ENCODE measurements at regions not wholly inside any gene's neighbourhood (a gene's known extent, or its start where the extent isn't known, plus 50 kb on each side); places are given as distances from the start of the nearest gene placed in this dataset.

DNA sequence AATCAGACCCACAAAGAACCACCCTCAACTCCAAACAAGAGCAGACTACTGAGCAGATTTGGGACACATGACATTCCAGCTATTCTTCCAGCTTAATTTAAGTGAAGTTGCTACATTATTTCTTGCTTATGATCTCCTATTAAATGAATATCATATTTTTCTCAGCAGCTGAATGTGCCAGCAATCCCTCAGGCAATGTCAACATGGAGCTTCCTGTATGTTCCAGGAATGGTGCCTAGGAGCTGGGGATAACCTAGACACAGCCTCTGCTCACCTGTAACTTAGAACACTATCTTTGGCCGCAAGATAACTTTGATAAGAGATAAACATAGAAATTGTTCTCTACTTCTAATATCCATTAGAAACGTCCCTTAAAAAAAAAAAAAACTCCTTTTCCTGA is 274.4 kb upstream of the RASGEF1B start:
- ATAC-seq (no peak), DNase-seq (ENCODE audit: low read depth, low spot score) (no peak)
- in situ Hi-C loops (cut with HindIII; ENCODE audit: low pct_unique_long_range_greater_than_20kb, low sequenced_read_pairs) (no loop called here), intact Hi-C loops (cut with micrococcal nuclease; ENCODE audit: unreplicated experiment) (no loop called here)
- TF ChIP-seq TCF7L2 (IDR thresholded peaks at IDR 0.05; ENCODE audit: low read depth, low read length) = no peak
- TF ChIP-seq SIN3A (IDR thresholded peaks at IDR 0.05; ENCODE audit: borderline replicate concordance, insufficient read depth, low read depth, low read length) = no peak
- TF ChIP-seq, protein P1, sequence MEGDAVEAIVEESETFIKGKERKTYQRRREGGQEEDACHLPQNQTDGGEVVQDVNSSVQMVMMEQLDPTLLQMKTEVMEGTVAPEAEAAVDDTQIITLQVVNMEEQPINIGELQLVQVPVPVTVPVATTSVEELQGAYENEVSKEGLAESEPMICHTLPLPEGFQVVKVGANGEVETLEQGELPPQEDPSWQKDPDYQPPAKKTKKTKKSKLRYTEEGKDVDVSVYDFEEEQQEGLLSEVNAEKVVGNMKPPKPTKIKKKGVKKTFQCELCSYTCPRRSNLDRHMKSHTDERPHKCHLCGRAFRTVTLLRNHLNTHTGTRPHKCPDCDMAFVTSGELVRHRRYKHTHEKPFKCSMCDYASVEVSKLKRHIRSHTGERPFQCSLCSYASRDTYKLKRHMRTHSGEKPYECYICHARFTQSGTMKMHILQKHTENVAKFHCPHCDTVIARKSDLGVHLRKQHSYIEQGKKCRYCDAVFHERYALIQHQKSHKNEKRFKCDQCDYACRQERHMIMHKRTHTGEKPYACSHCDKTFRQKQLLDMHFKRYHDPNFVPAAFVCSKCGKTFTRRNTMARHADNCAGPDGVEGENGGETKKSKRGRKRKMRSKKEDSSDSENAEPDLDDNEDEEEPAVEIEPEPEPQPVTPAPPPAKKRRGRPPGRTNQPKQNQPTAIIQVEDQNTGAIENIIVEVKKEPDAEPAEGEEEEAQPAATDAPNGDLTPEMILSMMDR (IDR thresholded peaks at IDR 0.05) = no peak
- TF ChIP-seq, protein P2, sequence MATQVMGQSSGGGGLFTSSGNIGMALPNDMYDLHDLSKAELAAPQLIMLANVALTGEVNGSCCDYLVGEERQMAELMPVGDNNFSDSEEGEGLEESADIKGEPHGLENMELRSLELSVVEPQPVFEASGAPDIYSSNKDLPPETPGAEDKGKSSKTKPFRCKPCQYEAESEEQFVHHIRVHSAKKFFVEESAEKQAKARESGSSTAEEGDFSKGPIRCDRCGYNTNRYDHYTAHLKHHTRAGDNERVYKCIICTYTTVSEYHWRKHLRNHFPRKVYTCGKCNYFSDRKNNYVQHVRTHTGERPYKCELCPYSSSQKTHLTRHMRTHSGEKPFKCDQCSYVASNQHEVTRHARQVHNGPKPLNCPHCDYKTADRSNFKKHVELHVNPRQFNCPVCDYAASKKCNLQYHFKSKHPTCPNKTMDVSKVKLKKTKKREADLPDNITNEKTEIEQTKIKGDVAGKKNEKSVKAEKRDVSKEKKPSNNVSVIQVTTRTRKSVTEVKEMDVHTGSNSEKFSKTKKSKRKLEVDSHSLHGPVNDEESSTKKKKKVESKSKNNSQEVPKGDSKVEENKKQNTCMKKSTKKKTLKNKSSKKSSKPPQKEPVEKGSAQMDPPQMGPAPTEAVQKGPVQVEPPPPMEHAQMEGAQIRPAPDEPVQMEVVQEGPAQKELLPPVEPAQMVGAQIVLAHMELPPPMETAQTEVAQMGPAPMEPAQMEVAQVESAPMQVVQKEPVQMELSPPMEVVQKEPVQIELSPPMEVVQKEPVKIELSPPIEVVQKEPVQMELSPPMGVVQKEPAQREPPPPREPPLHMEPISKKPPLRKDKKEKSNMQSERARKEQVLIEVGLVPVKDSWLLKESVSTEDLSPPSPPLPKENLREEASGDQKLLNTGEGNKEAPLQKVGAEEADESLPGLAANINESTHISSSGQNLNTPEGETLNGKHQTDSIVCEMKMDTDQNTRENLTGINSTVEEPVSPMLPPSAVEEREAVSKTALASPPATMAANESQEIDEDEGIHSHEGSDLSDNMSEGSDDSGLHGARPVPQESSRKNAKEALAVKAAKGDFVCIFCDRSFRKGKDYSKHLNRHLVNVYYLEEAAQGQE (IDR thresholded peaks at IDR 0.05; ENCODE audit: insufficient read depth in 1 of 2, low read depth in 2 of 2, low read length in 1 of 2) = no peak
- no peak for TF ChIP-seq POLR2AphosphoS5 (IDR thresholded peaks at IDR 0.05; ENCODE audit: low read depth, low read length)
- Histone ChIP-seq H3K4me1 (ENCODE audit: control insufficient read depth, insufficient read depth, low read length) (no peaks in the 10 kb centered on the region), H3K4me3 (ENCODE audit: low read depth in 2 of 2, low read length in 2 of 2) (no peak overlapping the region), H3K27me3 (ENCODE audit: control insufficient read depth, insufficient read depth, low read length) (no peaks in the 10 kb centered on the region), H3K9me3 (ENCODE audit: control insufficient read depth, insufficient read depth, low read depth, low read length) (no peaks in the 10 kb centered on the region), H3K36me3 (ENCODE audit: control insufficient read depth, insufficient read depth, low read length) (no peaks in the 10 kb centered on the region), H3K27ac (ENCODE audit: low read length) (no peak overlapping the region)
- POLR2A ChIA-PET = no interaction called here
- BruUV-seq (replicated peaks) = no TSS peak
- CTCF ChIA-PET = no interaction called here

DNA sequence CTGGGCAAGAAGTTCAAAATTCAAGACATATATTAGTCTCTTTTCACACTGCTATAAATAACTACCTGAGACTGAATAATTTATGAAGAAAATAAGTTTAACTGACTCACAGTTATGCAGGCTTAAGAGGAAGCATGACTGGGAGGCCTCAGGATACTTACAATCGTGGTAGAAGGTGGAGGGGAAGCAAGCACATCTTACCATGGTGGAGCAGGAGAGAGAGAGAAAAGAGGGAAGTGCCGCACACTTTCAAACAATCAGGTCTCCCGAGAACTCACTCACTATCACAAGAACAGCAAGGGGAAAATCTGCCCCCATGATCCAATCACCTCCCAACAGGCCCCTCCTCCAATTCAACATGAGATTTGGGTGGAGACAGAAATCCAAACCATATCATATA is 273.3 kb upstream of the RASGEF1B start:
- DNase-seq (ENCODE audit: low read depth, low spot score) (no peak), ATAC-seq (no peak)
- Histone ChIP-seq H3K27me3 (ENCODE audit: control insufficient read depth, insufficient read depth, low read length) (no peaks in the 10 kb centered on the region), H3K9me3 (ENCODE audit: control insufficient read depth, insufficient read depth, low read depth, low read length) (no peaks in the 10 kb centered on the region), H3K4me3 (ENCODE audit: low read depth in 2 of 2, low read length in 2 of 2) (no peak overlapping the region), H3K36me3 (ENCODE audit: control insufficient read depth, insufficient read depth, low read length) (no peaks in the 10 kb centered on the region), H3K27ac (ENCODE audit: low read length) (no peak overlapping the region), H3K4me1 (ENCODE audit: control insufficient read depth, insufficient read depth, low read length) (no peaks in the 10 kb centered on the region)
- intact Hi-C loops (cut with micrococcal nuclease; ENCODE audit: unreplicated experiment) (no loop called here), in situ Hi-C loops (cut with HindIII; ENCODE audit: low pct_unique_long_range_greater_than_20kb, low sequenced_read_pairs) (no loop called here)
- no peak for TF ChIP-seq SIN3A (IDR thresholded peaks at IDR 0.05; ENCODE audit: borderline replicate concordance, insufficient read depth, low read depth, low read length)
- no peak for TF ChIP-seq TCF7L2 (IDR thresholded peaks at IDR 0.05; ENCODE audit: low read depth, low read length)
- no peak for TF ChIP-seq POLR2AphosphoS5 (IDR thresholded peaks at IDR 0.05; ENCODE audit: low read depth, low read length)
- TF ChIP-seq, protein P2 (IDR thresholded peaks at IDR 0.05; ENCODE audit: insufficient read depth in 1 of 2, low read depth in 2 of 2, low read length in 1 of 2) = no peak
- TF ChIP-seq, protein P1 (IDR thresholded peaks at IDR 0.05) = no peak
- no TSS peak for BruUV-seq (replicated peaks)
- ChIA-PET POLR2A (no interaction called here), CTCF (no interaction called here)

All from Panc1 (cell line).